ENCODE measurements at regions not wholly inside any gene's neighbourhood (a gene's known extent, or its start where the extent isn't known, plus 50 kb on each side); places are given as distances from the start of the nearest gene placed in this dataset.
"Not testable (repeated sequence)": the region's sequence is repeated elsewhere in the genome, so short reads cannot be mapped to it uniquely, and the experiment has no call there.

- TF ChIP-seq ZNF462 (CRISPR knock-in tag; IDR thresholded peaks at IDR 0.05) = no peak
Observed at GRCh38 chr2:120514521-120514920, 168.6 kb downstream of the INHBB start (continued).

- not testable (repeated sequence) for ATAC-seq; H3K9me3 Mint-ChIP-seq; DNase-seq (ENCODE audit: low spot score); H2AFZ ChIP-seq; H3K4me2 ChIP-seq; H4K20me1 ChIP-seq (replicated peaks; ENCODE audit: insufficient read depth); H3K36me3 ChIP-seq (ENCODE audit: insufficient read depth); H3K27me3 ChIP-seq (ENCODE audit: insufficient read depth); H3K4me1 Mint-ChIP-seq; H3K4me3 Mint-ChIP-seq; H3K4me3 ChIP-seq; H3K4me1 ChIP-seq (ENCODE audit: insufficient read depth); H3K9me2 ChIP-seq (ENCODE audit: insufficient read depth); H3F3A ChIP-seq (replicated peaks; ENCODE audit: low read depth); H3K27ac ChIP-seq (ENCODE audit: low read depth); H3K27ac Mint-ChIP-seq; H3K36me3 Mint-ChIP-seq (ENCODE audit: low read depth); H3K79me2 ChIP-seq (replicated peaks; ENCODE audit: insufficient read depth)
- H3K27me3 Mint-ChIP-seq (ENCODE audit: insufficient read depth, low read depth, poor library complexity) = peaks cover 26% of the 10 kb centered on the region
Observed at GRCh38 chr2:120515066-120515758, 169.3 kb downstream of the INHBB start.
